Activated CD4-positive, alpha-beta T cell treated with anti-CD3 and anti-CD28 coated beads, Interleukin-2, amount 50 U/mL, for 4 hours (primary cell): ENCODE measurements at regions not wholly inside any gene's neighbourhood (a gene's known extent, or its start where the extent isn't known, plus 50 kb on each side); places are given as distances from the start of the nearest gene placed in this dataset.
"Not testable (repeated sequence)": the region's sequence is repeated elsewhere in the genome, so short reads cannot be mapped to it uniquely, and the experiment has no call there.

ENCODE experiments used
- DNase-seq, 2 experiments: peaks; one replicate each; pipeline ENCODE4 v3.0.0-alpha.2; 2020

DNA sequence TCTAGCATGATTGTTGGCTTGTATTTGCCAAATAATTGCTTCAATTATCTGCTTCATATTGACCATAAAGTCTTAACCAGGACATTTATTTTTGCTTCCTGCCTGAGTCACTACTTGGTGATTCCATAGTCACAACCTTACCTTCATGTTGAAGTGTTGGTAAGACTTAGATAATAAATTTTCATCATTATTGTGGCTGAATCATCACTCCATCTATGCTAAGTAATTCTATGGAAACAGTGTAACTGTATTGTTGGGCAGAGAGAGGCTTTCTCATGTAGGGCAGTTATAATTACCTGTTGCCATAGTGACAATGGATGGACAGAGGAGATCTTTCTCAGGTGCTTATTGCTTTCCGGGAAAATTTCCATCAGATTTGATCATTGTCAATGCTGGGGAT lies 330.7 kb upstream of the LRRC3B start:
- DNase-seq: no peak

DNA sequence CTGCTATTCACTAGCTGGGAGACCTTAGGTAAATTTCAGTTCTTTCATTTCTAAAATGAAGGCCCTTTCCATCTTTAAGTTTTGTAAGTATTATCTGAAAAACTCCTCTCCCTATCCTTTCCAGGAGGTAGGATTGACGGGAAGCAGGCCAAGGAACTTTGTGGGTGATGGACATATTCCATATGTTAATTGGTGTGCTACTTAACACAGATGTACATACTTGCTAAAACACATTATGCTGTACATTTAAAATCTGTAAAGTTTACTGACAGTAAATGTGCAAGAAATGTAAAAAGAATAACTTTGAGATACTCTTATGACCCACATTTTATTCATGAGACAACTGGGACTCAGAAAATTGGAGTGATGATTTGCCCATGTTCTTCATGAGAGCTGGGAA lies 329.8 kb upstream of the LRRC3B start:
- DNase-seq: no peak

DNA sequence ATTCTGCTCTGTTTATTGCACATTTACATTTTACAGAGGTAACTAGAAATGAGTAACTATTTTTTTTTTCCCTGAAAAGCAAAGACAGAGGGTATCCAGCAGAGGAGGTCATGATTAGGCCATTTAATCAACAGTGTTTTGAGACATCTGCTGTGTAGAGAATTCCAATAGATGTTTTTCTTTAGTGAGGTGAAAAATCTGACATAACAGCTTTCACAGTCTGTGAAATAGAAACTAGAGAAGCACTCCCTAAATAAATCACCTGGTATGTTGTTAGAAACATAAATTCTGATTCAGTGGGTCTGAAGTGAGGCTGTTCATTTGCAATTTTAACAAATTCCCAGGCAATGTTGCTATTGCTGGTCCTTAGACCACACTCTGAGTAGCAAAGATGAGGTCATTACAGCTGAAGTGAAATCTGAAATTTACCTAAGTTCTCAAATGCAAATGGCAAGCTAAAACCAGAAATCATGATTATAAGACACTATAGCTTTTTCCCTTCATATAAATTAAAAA lies 329.2 kb upstream of the LRRC3B start:
- DNase-seq: no peak

DNA sequence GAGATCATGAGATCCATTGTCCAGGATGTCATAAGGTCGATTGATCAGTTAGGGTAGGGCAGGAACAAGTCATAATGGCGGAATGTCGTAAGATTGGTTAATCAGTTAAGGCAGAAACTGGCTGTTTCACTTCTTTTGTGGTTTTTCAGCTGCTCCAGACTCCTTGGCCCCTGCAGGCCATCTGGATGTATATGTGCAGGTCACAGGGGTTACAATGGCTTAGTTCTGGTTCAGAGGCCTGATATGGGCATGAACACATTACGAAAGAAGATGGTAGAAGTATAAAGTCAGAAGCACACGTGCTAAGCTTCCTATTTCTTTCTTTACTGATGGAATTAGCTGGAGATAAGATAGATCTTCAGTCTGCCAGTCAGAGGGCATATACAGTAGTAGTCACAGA lies 315.4 kb upstream of the LRRC3B start:
- DNase-seq: no peak

GRCh38 chr3:26307787-26308186 lies 314.8 kb upstream of the LRRC3B start:
- no peak for DNase-seq

GRCh38 chr3:26308454-26308853 lies 314.1 kb upstream of the LRRC3B start:
- no peak for DNase-seq

DNA sequence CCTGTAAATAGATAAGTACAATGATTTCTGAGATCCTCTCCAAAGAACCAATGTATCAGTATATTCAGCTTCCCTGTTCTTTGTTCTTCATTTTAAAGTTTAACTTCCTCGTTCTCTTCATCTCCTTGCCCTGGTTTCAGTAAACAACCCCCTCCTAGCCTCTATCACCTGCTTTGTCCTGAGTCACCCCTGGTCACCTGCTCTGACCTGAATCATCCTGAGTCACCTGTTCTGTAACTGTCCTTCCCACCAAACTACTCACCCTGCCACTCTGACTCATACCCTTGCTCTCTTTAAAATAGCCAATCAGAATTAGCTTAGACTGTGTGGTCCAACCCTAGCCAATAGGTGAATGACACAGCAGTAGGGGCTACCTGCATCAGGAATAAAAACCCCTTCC lies 313.0 kb upstream of the LRRC3B start:
- DNase-seq: not testable (repeated sequence)

DNA sequence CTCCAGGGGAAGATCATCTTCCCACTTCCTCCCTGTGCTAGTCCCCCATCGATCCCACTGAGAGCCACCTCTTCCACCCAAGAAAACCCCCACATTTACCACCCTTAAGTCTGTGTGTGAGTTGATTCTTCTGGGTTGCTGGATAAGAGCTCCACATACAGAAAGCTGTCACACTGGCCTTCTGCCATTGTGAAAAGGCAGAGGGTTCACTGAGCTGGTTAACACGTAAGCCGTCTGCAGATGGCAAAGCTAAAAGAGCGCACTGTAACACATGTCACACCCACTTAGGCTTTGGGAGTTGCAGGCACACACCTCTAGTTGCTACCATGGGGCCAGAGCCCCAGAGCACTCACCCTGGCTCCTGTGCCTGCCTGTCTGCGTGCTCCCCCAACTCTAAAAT lies 309.8 kb upstream of the LRRC3B start:
- no peak for DNase-seq

DNA sequence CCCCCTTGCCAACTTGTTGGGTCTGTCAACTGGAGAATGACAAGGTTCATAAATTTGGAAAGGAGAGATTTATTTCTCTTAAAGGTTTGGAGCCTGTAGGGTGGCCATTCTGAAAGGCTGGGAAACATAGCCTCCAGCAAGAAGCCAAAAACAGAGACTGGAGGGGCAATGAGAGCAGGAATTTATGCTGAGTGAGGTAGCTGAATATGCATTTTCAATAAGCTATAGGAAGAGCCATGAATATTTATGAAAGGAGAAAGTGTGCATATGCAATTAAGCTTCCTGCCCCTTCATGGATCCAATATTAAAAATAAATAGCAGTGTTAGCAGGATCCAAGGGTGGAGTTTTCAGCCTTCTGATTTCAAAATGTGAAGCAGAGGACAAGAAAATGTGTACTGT lies 306.1 kb upstream of the LRRC3B start:
- no peak for DNase-seq

DNA sequence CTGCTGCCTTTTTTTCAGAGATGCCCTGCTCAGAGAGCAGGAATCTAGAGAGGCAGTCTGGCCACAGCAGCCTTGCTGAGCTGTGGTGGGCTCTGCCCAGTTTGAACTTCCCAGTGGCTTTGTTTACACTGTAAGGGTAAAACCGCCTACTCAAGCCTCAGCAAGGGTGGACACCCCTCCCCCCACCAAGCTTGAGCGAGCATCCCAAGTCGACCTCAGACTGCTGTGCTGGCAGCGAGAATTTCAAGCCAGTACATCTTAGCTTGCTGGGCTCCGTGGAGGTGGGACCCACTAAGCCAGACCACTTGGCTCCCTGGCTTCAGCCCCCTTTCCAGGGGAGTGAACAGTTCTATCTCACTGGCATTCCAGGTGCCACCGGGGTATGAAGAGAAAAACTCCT lies 298.8 kb upstream of the LRRC3B start:
- not testable (repeated sequence) for DNase-seq

GRCh38 chr3:26340001-26340400 lies 282.6 kb upstream of the LRRC3B start:
- DNase-seq: no peak

DNA sequence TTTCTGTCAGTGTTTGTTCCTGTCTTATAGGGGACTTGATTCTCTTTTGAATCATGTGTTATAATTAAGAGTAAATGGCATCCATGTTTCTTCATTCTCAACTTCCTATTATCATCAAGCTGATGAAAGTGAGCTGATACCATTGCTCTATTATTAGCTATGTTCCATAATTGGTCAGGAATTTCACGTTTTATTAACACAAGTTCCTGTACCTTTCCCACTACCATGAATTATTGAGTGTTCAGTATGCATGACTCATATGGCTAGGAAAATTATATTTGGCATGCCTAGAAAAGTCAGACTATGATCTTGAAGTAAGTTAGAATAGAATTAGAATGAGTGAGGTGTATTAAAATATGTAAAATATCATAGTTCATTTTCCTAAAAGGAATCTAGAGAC lies 278.9 kb upstream of the LRRC3B start:
- DNase-seq: no peak

GRCh38 chr3:26345613-26346012 lies 277.0 kb upstream of the LRRC3B start:
- no peak for DNase-seq

- no peak for DNase-seq
Measured at GRCh38 chr3:26346497-26346896, 276.1 kb upstream of the LRRC3B start.

DNA sequence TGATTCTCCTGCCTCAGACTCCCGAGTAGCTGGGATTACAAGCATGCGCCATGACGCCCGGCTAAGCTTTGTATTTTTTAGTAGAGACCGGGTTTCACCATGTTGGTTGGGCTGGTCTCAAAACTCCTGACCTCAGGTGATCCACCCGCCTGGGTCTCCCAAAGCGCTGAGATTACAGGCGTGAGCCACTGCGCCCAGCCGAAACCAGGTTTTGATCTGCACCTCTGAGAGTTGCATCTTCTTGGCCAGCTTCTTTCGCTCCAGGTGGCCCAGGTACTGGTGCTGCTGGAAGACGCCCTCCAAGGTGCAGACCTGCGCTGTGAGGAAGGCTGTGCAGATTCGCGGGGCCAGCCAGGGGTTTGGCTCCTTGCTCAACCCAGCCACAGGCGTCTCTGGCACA lies 275.4 kb upstream of the LRRC3B start:
- no peak for DNase-seq

- DNase-seq: no peak
Measured at GRCh38 chr3:26350853-26351252, 271.7 kb upstream of the LRRC3B start.

GRCh38 chr3:26353097-26353496 lies 269.5 kb upstream of the LRRC3B start:
- no peak for DNase-seq

DNA sequence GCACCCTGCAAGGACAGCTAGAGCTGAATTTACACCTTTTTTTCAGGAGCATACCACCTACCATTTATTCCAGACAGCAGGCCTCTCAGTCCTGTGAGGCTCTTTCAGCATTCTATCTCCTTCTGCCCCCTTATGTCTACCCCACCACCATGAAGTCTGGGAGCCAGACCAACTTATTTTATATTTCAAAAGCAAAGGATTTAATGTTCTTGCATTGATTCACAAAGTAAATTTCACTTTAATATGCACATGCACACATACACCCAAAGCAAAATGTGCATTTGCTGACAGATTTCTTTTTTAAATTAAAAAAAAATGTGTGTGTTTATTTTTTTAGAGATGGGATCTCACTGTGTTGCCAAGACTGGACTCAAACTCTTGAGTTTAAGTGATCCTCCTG lies 264.2 kb upstream of the LRRC3B start:
- DNase-seq: no peak

DNA sequence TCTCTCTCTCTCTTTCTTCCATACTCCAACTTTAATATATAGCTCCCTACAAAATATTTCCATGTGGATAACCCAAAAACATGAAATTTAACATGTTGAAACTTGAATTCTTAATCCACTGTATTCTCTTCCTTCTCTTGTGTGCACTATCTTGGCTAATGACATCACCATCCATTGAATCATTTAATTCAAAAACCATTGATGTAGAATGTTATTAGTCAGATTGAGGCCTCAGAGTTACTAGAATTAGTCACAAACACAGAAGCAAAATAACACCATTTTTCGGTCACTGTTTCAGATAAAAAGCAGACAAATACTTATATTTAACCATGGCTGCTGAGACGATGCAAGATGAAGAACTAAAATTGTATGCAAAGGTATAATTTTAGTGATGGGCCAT lies 256.9 kb upstream of the LRRC3B start:
- DNase-seq: no peak

DNA sequence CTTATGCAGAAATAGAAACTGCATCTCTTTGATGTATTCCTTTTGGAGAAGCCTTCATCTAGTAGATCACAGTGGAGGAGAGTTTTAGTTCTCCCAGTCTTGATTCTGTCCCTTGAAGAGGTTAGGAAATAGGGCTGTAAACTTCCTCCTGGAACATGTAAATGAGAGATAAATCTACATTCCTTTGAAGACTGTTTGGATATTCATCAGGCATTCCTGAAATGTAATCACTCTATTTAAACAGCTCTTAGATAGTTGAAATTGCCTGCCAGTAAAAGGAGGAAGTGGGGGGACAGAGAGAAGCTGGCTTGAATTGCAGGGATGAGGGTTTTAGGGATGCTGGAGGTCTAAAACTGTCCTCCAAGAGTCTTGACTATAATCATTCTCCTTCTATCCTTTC lies 254.3 kb upstream of the LRRC3B start:
- no peak for DNase-seq

- DNase-seq: no peak
Measured at GRCh38 chr3:26369133-26369532, 253.4 kb upstream of the LRRC3B start.

- no peak for DNase-seq
Measured at GRCh38 chr3:26375843-26376530, 246.6 kb upstream of the LRRC3B start.

DNA sequence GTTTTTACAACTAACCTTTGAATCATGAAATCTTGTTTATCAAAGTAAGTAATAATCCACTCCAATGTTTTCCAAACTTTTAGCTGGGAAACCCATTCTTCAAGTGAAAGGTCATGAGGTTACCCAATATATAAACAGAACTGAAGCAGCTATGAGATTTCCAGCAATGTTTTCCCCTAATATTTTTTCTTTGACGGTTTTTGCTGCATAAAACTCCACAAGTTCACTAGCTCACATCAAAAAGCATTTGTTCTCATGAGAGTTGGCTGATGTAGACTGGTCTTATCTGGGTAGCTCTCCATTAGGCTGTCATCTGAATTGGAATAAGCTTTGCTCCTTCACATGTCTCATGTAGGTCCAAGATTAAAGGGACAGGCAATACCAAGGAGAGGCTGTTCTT lies 241.2 kb upstream of the LRRC3B start:
- DNase-seq: no peak

- DNase-seq: no peak
Measured at GRCh38 chr3:26406636-26407035, 215.9 kb upstream of the LRRC3B start.

GRCh38 chr3:26418553-26418952 lies 204.0 kb upstream of the LRRC3B start:
- DNase-seq: no peak
